ENCODE measurements at regions not wholly inside any gene's neighbourhood (a gene's known extent, or its start where the extent isn't known, plus 50 kb on each side); places are given as distances from the start of the nearest gene placed in this dataset.

GRCh38 chr7:9645756-9646155 lies 1212.3 kb downstream of the NXPH1 start:
- no peak for TF ChIP-seq CTCF (IDR thresholded peaks at IDR 0.05; ENCODE audit: poor library complexity, severe bottlenecking)
- no peak for TF ChIP-seq RAD21 (conservative IDR thresholded peaks at IDR 0.05)
- no peak for TF ChIP-seq TAF1 (IDR thresholded peaks at IDR 0.05; ENCODE audit: low read depth)
- TF ChIP-seq POLR2AphosphoS5 (IDR thresholded peaks at IDR 0.05), result no peak
- TF ChIP-seq REST (IDR thresholded peaks at IDR 0.05; ENCODE audit: borderline replicate concordance), result no peak
- TF ChIP-seq SMC3 (conservative IDR thresholded peaks at IDR 0.05; ENCODE audit: poor library complexity), result no peak
- no peak for TF ChIP-seq EP300 (conservative IDR thresholded peaks at IDR 0.05; ENCODE audit: poor library complexity, severe bottlenecking)
- TF ChIP-seq EZH2 (IDR thresholded peaks at IDR 0.05; ENCODE audit: borderline replicate concordance, insufficient read depth, low read length, poor library complexity, severe bottlenecking), result no peak
- no peak for TF ChIP-seq MXI1 (conservative IDR thresholded peaks at IDR 0.05; ENCODE audit: poor library complexity, severe bottlenecking)

Data from neural cell (in vitro differentiated cells).